OCI-LY7 (cell line): ENCODE measurements at regions not wholly inside any gene's neighbourhood (a gene's known extent, or its start where the extent isn't known, plus 50 kb on each side); places are given as distances from the start of the nearest gene placed in this dataset.
"Not testable (repeated sequence)": the region's sequence is repeated elsewhere in the genome, so short reads cannot be mapped to it uniquely, and the experiment has no call there.

Source experiments
- CTCF ChIP-seq: fragments of 200-600 bp; sonication (generic); conservative IDR thresholded peaks from 2 replicates; pipeline ENCODE4 v1.5.1; 2014; ENCODE audit warnings: mild to moderate bottlenecking, antibody characterized with exemption, low read length, moderate library complexity, mixed read lengths
- EZH2phosphoT487 ChIP-seq: fragments of 200-600 bp; sonication (generic); IDR thresholded peaks from 2 replicates; pipeline ENCODE4 v1.6.1; 2018; ENCODE audit warnings: low read depth, borderline replicate concordance, mild to moderate bottlenecking, mixed run types, antibody characterized with exemption, low read length, moderate library complexity, mixed read lengths

DNA sequence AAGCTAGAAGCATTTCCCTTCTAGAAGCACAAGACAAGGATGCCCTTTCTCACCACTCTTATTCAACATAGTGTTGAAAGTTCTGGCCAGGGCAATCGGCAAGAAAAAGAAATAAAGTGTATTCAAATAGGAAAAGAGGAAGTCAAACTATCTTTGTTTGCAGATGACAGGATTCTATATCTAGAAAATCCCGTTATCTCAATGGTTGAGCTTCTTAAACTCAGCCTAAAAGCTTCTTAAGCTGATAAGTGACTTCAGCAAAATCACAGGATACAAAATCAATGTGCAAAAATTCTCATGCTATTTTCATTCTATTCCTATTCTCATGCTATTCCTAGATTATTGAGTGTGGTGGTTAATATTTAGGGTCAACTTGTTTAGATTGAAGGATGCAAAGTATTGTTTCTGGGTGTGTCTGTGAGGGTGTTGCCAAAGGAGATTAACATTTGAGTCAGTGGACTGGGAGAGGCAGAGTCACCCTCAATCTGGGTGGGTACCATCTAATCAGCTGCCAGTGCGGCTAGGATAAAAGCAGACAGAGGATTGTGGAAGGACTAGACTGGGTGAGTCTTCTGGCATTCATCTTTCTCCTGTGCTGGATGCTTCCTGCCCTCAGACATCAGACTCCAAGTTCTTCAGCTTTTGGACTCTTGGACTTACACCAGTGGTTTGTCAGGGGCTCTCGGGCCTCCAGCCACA lies 111.9 kb downstream of the LSMEM1 start:
- TF ChIP-seq CTCF, EZH2phosphoT487: not testable (repeated sequence)
